ENCODE measurements at regions not wholly inside any gene's neighbourhood (a gene's known extent, or its start where the extent isn't known, plus 50 kb on each side); places are given as distances from the start of the nearest gene placed in this dataset.

DNA sequence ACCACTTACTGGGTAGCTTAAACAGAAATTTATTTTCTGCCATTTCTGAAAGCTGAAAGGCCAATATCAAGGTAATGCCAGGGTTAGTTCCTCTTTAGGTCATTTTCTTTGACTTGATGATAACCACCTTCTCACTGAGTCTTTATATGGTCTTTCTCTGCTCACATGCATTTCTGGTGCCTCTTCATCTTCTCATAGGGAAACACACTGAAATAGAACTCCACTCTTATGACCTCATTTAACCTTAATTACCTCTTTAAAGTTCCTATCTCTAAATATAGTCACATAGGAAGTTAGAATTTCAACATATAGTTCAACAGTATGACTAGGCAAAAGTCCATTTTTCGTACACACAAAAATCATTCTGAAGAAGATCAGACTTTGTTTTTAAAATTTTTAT, 616.8 kb upstream of the VRK2 start:
- no peaks in the 10 kb centered on the region for H4K20me1 ChIP-seq (replicated peaks in 1 of 2; ENCODE audit: control insufficient read depth in 1 of 2, insufficient read depth in 2 of 2, low read length in 2 of 2)
- H3K9ac ChIP-seq (replicated peaks in 1 of 4; ENCODE audit: extremely low read depth in 1 of 4, low read depth in 3 of 4, low read length in 3 of 4), result no peak overlapping the region
- no peaks in the 10 kb centered on the region for H3K79me2 ChIP-seq (ENCODE audit: control insufficient read depth in 1 of 2, insufficient read depth in 2 of 2, low read length in 2 of 2)
- H3K79me1 ChIP-seq (ENCODE audit: low read depth, low read length), result no peaks in the 10 kb centered on the region
- no peak overlapping the region for H3K4me3 ChIP-seq (ENCODE audit: extremely low read depth in 1 of 4, insufficient read depth in 2 of 4, low read depth in 3 of 4, low read length in 4 of 4)
- no peak overlapping the region for H3K23ac ChIP-seq (ENCODE audit: insufficient read length)
- no peak overlapping the region for H2BK20ac ChIP-seq (ENCODE audit: low read length)
- no peak overlapping the region for H2BK5ac ChIP-seq (ENCODE audit: low read depth, low read length)
- no peak overlapping the region for H2BK15ac ChIP-seq (ENCODE audit: low read length)
- no peak overlapping the region for H3K4ac ChIP-seq (replicated peaks; ENCODE audit: insufficient read length, low read depth, low read length)
- no peak overlapping the region for H3K14ac ChIP-seq (ENCODE audit: insufficient read length)
- no peak overlapping the region for H2AFZ ChIP-seq (ENCODE audit: low read length)
- no peaks in the 10 kb centered on the region for H3K27me3 ChIP-seq (replicated peaks in 1 of 4; ENCODE audit: control insufficient read depth in 3 of 4, extremely low read depth in 1 of 4, insufficient read depth in 3 of 4, low read length in 3 of 4)
- H3K18ac ChIP-seq (ENCODE audit: extremely low read depth, low read length), result no peak overlapping the region
- POLR2A ChIA-PET (ENCODE audit: partially characterized antibody), result no interaction called here
- no peak overlapping the region for H4K5ac ChIP-seq (ENCODE audit: insufficient read length, low read depth, low read length)
- 92% methylated on average over 1 of the region's 1 CpG; no CpG with 5 or more reads in 1 of the 2 experiments for WGBS, 2 experiments (ENCODE audit: extremely low coverage in 1 of 2, insufficient coverage in 1 of 2, insufficient read length in 1 of 2, insufficient replicate concordance in 2 of 2, low coverage in 1 of 2, low lambda C conversion rate in 2 of 2, missing lambda C conversion rate in 1 of 2)
- CTCF ChIA-PET (ENCODE audit: partially characterized antibody), result no interaction called here
- no peak overlapping the region for H4K8ac ChIP-seq (ENCODE audit: extremely low read depth, insufficient read depth, low read length)
- no peak overlapping the region for H4K91ac ChIP-seq (replicated peaks; ENCODE audit: insufficient read length, low read length)
- H3K27ac ChIP-seq (ENCODE audit: low read depth, low read length), result no peak overlapping the region
- no peak overlapping the region for H2AK5ac ChIP-seq (ENCODE audit: low read depth, low read length)
- H3K23me2 ChIP-seq (ENCODE audit: low read depth, low read length), result no peaks in the 10 kb centered on the region
- TF ChIP-seq, protein P1, sequence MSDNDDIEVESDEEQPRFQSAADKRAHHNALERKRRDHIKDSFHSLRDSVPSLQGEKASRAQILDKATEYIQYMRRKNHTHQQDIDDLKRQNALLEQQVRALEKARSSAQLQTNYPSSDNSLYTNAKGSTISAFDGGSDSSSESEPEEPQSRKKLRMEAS (IDR thresholded peaks at IDR 0.05), result no peak
- no peaks in the 10 kb centered on the region for H3K9me3 ChIP-seq (ENCODE audit: insufficient read depth in 2 of 2, low read depth in 1 of 2, low read length in 1 of 2)
- H2BK12ac ChIP-seq (ENCODE audit: low read depth, low read length), result no peak overlapping the region
- DNase-seq (ENCODE audit: low read depth in 1 of 2, low spot score in 2 of 2), result no peak
- H3K4me1 ChIP-seq (replicated peaks in 1 of 4; ENCODE audit: control insufficient read depth in 3 of 4, insufficient read depth in 4 of 4, low read length in 3 of 4), result no peaks in the 10 kb centered on the region
- no peaks in the 10 kb centered on the region for H3K36me3 ChIP-seq (ENCODE audit: control insufficient read depth in 2 of 4, insufficient read depth in 4 of 4, low read length in 3 of 4)
- H3K4me2 ChIP-seq (ENCODE audit: insufficient read depth in 1 of 2, low read depth in 2 of 2, low read length in 2 of 2), result no peak overlapping the region
- no peak overlapping the region for H3K56ac ChIP-seq (replicated peaks; ENCODE audit: insufficient read length, low read depth, low read length)
- FAIRE-seq, result no peak
- no peak overlapping the region for H2BK120ac ChIP-seq (replicated peaks; ENCODE audit: low read depth, low read length)

Measured in H1 (cell line).